CD14-positive monocyte (primary cell): ENCODE measurements at regions not wholly inside any gene's neighbourhood (a gene's known extent, or its start where the extent isn't known, plus 50 kb on each side); places are given as distances from the start of the nearest gene placed in this dataset.

Experiments used
- DNase-seq, 3 donors: peaks; one replicate each; pipeline ENCODE4 v3.0.0-alpha.2; 2011 to 2022
- H2AFZ ChIP-seq: 2 replicates; pipeline ENCODE4 v1.6.0; 2012; ENCODE audit warnings: mild to moderate bottlenecking, low read depth, low read length, inconsistent platforms; ENCODE audit not compliant: insufficient read depth, poor library complexity, severe bottlenecking
- H3K27ac ChIP-seq, 2 donors: 1 replicate in 1 of 2; 2 replicates in 1 of 2; pipeline ENCODE4 v1.5.1; 2012 to 2013; ENCODE audit warnings: low read length in 2 of 2, control low read depth in 1 of 2, inconsistent platforms in 1 of 2, low read depth in 1 of 2, mild to moderate bottlenecking in 1 of 2
- H3K27me3 ChIP-seq, 2 donors: one replicate each; pipeline versions ENCODE4 v1.6.0 to v1.6.1; 2011 to 2013; ENCODE audit warnings: low read length in 2 of 2; ENCODE audit not compliant: control insufficient read depth in 2 of 2, insufficient read depth in 2 of 2
- H3K36me3 ChIP-seq, 2 donors: replicated peaks in 1 of 2; 1 replicate in 1 of 2; 2 replicates in 1 of 2; pipeline versions ENCODE4 v1.5.1 to v1.6.1; 2012 to 2013; ENCODE audit warnings: low read length in 2 of 2, control low read depth in 1 of 2, inconsistent platforms in 1 of 2, mild to moderate bottlenecking in 1 of 2; ENCODE audit not compliant: insufficient read depth in 2 of 2, control insufficient read depth in 1 of 2
- H3K4me1 ChIP-seq, 2 donors: 1 replicate in 1 of 2; 2 replicates in 1 of 2; pipeline versions ENCODE4 v1.5.1 to v1.6.1; 2012 to 2013; ENCODE audit warnings: low read length in 2 of 2, control low read depth in 1 of 2, inconsistent platforms in 1 of 2, mild to moderate bottlenecking in 1 of 2, moderate library complexity in 1 of 2; ENCODE audit not compliant: insufficient read depth in 2 of 2, control insufficient read depth in 1 of 2
- H3K4me2 ChIP-seq: replicated peaks from 2 replicates; pipeline ENCODE3; 2012; ENCODE audit warnings: low read length, moderate library complexity, mild to moderate bottlenecking; ENCODE audit not compliant: poor library complexity, severe bottlenecking; ENCODE audit errors: extremely low read depth
- H3K4me3 ChIP-seq, 3 experiments: fragments of 200-600 bp in 1 of 3; sonication (generic) in 1 of 3; replicated peaks in 1 of 3; 1 replicate in 2 of 3; 2 replicates in 1 of 3; pipeline ENCODE4 v1.5.1; 2011 to 2013; ENCODE audit warnings: low read length in 3 of 3, mild to moderate bottlenecking in 3 of 3, control low read depth in 2 of 3, low read depth in 2 of 3, inconsistent platforms in 1 of 3, moderate library complexity in 1 of 3
- H3K79me2 ChIP-seq: 2 replicates; pipeline ENCODE4 v1.6.0; 2012; ENCODE audit warnings: mild to moderate bottlenecking, control low read depth, inconsistent platforms, low read length, moderate library complexity; ENCODE audit not compliant: insufficient read depth
- H3K9ac ChIP-seq: 2 replicates; pipeline ENCODE4 v1.6.0; 2017; ENCODE audit warnings: low read length, mild to moderate bottlenecking; ENCODE audit not compliant: insufficient read depth, poor library complexity, severe bottlenecking
- H3K9me3 ChIP-seq, 2 donors: replicated peaks in 1 of 2; 1 replicate in 1 of 2; 2 replicates in 1 of 2; pipeline versions ENCODE4 v1.5.1 to v1.6.1; 2012 to 2013; ENCODE audit warnings: low read length in 2 of 2, control low read depth in 1 of 2; ENCODE audit not compliant: control insufficient read depth in 1 of 2, insufficient read depth in 1 of 2
- H4K20me1 ChIP-seq: 2 replicates; pipeline ENCODE4 v1.6.0; 2012; ENCODE audit warnings: mild to moderate bottlenecking, low read length, control low read depth, moderate library complexity; ENCODE audit not compliant: insufficient read depth
- H3K27ac Mint-ChIP-seq, 7 donors: one replicate each; pipeline ENCODE4 v1.8.0; 2020; ENCODE audit warnings: mild to moderate bottlenecking in 7 of 7, mixed read lengths in 7 of 7, moderate library complexity in 6 of 7, inconsistent platforms in 2 of 7
- H3K27me3 Mint-ChIP-seq, 3 donors: one replicate each; pipeline ENCODE4 v1.8.0; 2021 to 2022; ENCODE audit warnings: low read depth in 3 of 3, mild to moderate bottlenecking in 3 of 3, mixed read lengths in 3 of 3, moderate library complexity in 3 of 3, inconsistent platforms in 1 of 3
- H3K36me3 Mint-ChIP-seq, 2 donors: one replicate each; pipeline ENCODE4 v1.8.0; 2020; ENCODE audit warnings: mixed read lengths in 2 of 2, inconsistent platforms in 1 of 2, mild to moderate bottlenecking in 1 of 2
- H3K4me1 Mint-ChIP-seq: one replicate; pipeline ENCODE4 v1.8.0; 2020; ENCODE audit warnings: mild to moderate bottlenecking, mixed read lengths
- H3K4me3 Mint-ChIP-seq, 2 donors: one replicate each; pipeline ENCODE4 v1.8.0; 2020; ENCODE audit warnings: mild to moderate bottlenecking in 2 of 2, mixed read lengths in 2 of 2, moderate library complexity in 1 of 2
- H3K9me3 Mint-ChIP-seq, 7 donors: one replicate each; pipeline ENCODE4 v1.8.0; 2020 to 2022; ENCODE audit warnings: mixed read lengths in 7 of 7, mild to moderate bottlenecking in 6 of 7, moderate library complexity in 6 of 7, inconsistent platforms in 2 of 7
- WGBS: methylation state at CpG from one replicate; pipeline ENCODE4 v1.1.5; 2013; ENCODE audit warnings: missing lambda C conversion rate; ENCODE audit not compliant: insufficient coverage; 5-methylcytosine and 5-hydroxymethylcytosine counted together
- intact Hi-C, 2 donors: fragments of 100-400 bp; cut with micrococcal nuclease; formaldehyde crosslinking; loops; one replicate each; pipeline versions ENCODE4 v1.15.0 to v1.15.1; 2023
- TF ChIP-seq, protein P1 (sequence below): fragments of 200-600 bp; IDR thresholded peaks from one replicate; pipeline ENCODE4 v1.8.0; 2022; ENCODE audit warnings: antibody characterized with exemption, mild to moderate bottlenecking

DNA sequence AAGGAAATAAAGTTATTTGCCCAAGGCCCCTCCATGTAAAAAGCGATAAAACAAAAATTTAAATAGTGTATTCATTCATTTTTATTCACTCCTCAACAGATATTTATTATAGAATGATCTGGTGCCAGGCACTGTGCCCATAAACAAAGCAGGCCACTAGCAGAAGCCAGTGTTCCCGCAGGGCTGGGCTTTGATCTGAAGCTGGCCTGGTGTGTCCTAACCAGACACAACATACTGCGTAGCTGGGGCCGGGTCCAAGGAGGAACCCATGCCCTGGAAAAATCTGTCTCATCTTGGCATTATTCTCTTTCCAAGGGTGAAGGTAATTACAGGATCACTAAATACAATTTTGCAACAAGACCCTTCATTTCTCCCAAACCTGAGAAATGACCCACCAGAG lies 537.4 kb upstream of the CDH5 start:
- no peak for DNase-seq
- Histone ChIP-seq H3K79me2 (no peaks in the 10 kb centered on the region), H3K4me2 (no peak overlapping the region), H3K4me3 (no peak overlapping the region), H3K36me3 (no peaks in the 10 kb centered on the region), H4K20me1 (no peaks in the 10 kb centered on the region), H3K4me1 (no peaks in the 10 kb centered on the region), H3K9ac (no peak overlapping the region), H3K27me3 (no peaks in the 10 kb centered on the region), H3K27ac (no peak overlapping the region), H2AFZ (no peak overlapping the region), H3K9me3 (no peaks in the 10 kb centered on the region)
- H3K27ac Mint-ChIP-seq: no peak overlapping the region
- no peaks in the 10 kb centered on the region for H3K4me1 Mint-ChIP-seq
- intact Hi-C loops: no loop called here
- no peak overlapping the region for H3K4me3 Mint-ChIP-seq
- peaks cover 0 to 11% (median 5%) of the 10 kb centered on the region in 7 donors for H3K9me3 Mint-ChIP-seq
- no peaks in the 10 kb centered on the region for H3K36me3 Mint-ChIP-seq
- 100% methylated on average over 2 of the region's 4 CpGs for WGBS
- TF ChIP-seq, protein P1, sequence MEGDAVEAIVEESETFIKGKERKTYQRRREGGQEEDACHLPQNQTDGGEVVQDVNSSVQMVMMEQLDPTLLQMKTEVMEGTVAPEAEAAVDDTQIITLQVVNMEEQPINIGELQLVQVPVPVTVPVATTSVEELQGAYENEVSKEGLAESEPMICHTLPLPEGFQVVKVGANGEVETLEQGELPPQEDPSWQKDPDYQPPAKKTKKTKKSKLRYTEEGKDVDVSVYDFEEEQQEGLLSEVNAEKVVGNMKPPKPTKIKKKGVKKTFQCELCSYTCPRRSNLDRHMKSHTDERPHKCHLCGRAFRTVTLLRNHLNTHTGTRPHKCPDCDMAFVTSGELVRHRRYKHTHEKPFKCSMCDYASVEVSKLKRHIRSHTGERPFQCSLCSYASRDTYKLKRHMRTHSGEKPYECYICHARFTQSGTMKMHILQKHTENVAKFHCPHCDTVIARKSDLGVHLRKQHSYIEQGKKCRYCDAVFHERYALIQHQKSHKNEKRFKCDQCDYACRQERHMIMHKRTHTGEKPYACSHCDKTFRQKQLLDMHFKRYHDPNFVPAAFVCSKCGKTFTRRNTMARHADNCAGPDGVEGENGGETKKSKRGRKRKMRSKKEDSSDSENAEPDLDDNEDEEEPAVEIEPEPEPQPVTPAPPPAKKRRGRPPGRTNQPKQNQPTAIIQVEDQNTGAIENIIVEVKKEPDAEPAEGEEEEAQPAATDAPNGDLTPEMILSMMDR: no peak
- peaks cover 0 to 3% (median 2%) of the 10 kb centered on the region in 3 donors for H3K27me3 Mint-ChIP-seq

DNA sequence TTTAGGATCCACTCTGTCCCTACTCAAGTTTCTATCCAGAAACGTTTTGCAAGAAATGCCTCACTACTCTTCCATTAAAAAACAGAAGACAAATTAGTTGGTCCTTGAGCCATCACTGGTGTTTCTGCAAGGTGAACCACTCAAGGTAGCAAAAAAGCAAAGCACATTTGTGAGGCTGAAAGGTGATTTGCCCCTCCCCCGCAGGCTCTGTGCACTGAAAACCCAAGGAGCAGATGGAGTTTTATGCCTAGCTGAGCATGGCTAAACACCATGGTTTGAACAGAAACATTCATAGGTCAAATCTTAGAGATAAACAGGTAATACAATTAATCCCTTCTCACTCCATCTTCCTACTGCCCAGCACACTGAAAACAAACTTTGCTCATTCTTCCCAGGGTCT lies 538.2 kb upstream of the CDH5 start:
- H3K4me3 Mint-ChIP-seq: no peak overlapping the region
- peaks cover 0 to 3% (median 2%) of the 10 kb centered on the region in 3 donors for H3K27me3 Mint-ChIP-seq
- Histone ChIP-seq H3K36me3 (no peaks in the 10 kb centered on the region), H3K27me3 (no peaks in the 10 kb centered on the region), H3K4me2 (no peak overlapping the region), H3K9me3 (no peaks in the 10 kb centered on the region), H3K79me2 (no peaks in the 10 kb centered on the region), H3K4me3 (no peak overlapping the region), H4K20me1 (no peaks in the 10 kb centered on the region), H3K4me1 (no peaks in the 10 kb centered on the region), H2AFZ (no peak overlapping the region), H3K27ac (no peak overlapping the region), H3K9ac (no peak overlapping the region)
- intact Hi-C loops: no loop called here
- TF ChIP-seq, protein P1: no peak
- peaks cover 0 to 11% (median 5%) of the 10 kb centered on the region in 7 donors for H3K9me3 Mint-ChIP-seq
- H3K36me3 Mint-ChIP-seq: no peaks in the 10 kb centered on the region
- no peak for DNase-seq
- H3K4me1 Mint-ChIP-seq: no peaks in the 10 kb centered on the region
- no CpG with 5 or more reads among the region's 2 CpGs for WGBS
- no peak overlapping the region for H3K27ac Mint-ChIP-seq
